Jurkat, Clone E6-1 (cell line): ENCODE measurements at regions not wholly inside any gene's neighbourhood (a gene's known extent, or its start where the extent isn't known, plus 50 kb on each side); places are given as distances from the start of the nearest gene placed in this dataset.
"Not testable (repeated sequence)": the region's sequence is repeated elsewhere in the genome, so short reads cannot be mapped to it uniquely, and the experiment has no call there.

ENCODE experiments used
- DNase-seq: peaks from one replicate; pipeline ENCODE4 v3.0.0-alpha.2; 2011; ENCODE audit warnings: low read depth, low spot score
- H3K4me3 ChIP-seq: 2 replicates; pipeline ENCODE4 v1.5.1; 2011; ENCODE audit warnings: mild to moderate bottlenecking, low read length, control low read depth, moderate library complexity

DNA sequence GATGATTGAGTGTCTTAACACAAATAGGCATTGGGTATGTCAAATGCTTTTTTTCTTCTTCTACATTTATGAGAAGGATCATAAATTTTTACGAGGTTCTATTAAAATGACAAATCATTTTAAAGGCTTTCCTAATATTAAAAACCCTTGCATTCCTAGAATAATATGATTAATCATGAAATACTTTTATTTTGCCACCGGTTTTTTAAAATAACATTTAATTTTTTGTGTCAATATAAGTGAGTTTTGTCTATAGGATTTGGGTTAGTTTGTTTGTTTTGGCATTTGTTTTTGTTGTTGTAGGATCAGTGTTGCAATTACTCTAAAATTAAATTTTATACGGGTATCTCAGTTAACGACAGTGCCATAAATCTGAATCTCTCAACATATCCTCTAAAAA lies 169.7 kb upstream of the STK26 start:
- H3K4me3 ChIP-seq = no peak overlapping the region
- no peak for DNase-seq

DNA sequence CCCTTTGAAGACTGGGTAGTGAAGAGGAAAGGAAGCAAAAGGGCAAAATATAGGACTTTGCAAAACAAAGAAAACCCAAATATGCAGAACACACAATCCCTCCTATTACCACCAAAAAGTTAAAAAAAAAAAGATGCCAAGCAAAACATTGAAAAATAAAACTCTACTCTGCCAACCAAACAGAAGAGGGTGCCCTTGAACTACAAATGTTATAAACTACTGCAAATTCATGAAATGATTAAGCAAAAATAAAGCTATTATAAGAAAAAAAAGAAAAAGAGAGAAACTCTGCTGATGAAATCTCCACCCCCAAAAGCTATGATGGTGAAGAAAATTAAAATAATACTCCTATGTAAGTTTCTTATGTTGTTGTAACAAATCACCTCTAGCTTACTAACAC lies 168.5 kb upstream of the STK26 start:
- no peak for DNase-seq
- no peak overlapping the region for H3K4me3 ChIP-seq

DNA sequence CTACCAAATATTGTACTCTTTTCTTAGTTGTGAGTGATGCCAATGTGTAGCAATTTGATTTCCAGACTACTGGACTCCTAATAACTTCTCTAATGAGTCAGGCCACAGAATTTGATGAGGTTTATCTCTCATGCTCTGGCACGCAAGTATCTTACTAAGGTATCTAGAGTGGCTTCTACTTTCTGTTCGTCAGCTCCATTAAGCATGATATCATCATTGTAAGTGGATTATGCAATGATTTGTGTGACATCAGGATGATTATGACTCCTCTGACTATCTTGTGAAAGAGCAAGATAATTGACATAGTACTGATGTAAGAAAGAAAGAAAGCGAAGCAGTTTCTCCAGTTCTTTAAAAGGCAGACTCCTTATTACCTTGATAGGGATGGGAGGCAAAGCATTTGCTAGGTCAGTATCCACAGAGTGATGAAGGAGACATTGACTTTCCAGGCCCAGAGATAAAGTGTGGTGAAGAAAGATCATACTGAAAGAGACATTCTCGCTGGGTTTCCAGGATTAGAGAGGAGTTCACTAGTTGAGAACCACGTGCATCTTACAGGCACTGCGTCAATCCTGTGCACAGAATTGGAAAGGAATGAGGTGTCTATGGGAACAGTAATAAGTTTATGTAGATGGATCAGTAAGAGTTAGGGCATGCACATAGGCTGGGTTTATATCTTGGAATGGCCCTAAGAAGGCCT lies 161.9 kb upstream of the STK26 start:
- DNase-seq = no peak

DNA sequence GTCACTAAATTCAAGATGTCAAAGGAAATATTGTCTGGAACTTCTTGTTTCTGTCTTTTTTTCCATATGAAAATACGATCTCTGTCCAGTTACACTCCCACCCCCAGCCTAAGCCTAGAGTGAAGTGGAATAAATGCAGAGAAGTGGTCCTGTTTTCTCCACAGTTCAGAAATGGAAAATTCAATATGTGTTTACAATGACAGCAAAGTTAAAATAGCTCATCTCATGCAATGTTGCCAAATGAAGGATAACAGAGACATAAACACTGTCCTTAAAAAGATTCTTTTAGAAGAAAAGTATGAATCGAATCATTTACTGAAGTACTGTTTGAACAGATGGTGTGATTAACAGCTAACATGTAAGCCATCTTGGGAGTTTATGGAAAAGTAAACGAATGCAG lies 160.8 kb upstream of the STK26 start:
- no peak overlapping the region for H3K4me3 ChIP-seq
- DNase-seq = no peak

More for the DNA sequence above, 161.9 kb upstream of the STK26 start:
- no peak overlapping the region for H3K4me3 ChIP-seq

DNA sequence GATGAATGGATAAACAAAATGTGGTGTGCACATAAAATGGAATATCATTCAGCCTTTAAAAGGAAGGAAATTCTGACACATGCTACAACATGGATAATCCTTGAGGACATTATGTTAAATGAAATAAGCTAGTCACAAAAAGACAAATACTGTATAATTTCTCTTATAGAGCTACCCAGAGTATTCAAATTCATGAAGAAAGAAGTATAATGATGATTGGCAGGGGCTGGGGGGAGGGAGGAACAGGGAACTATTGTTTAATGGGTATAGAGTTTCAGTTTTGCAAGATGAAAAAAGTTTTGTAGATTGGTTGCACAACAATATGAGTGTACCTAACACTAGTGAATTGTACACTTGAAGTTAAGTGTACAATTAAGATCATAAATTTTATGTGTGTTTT lies 153.9 kb upstream of the STK26 start:
- no peak overlapping the region for H3K4me3 ChIP-seq
- DNase-seq = no peak

DNA sequence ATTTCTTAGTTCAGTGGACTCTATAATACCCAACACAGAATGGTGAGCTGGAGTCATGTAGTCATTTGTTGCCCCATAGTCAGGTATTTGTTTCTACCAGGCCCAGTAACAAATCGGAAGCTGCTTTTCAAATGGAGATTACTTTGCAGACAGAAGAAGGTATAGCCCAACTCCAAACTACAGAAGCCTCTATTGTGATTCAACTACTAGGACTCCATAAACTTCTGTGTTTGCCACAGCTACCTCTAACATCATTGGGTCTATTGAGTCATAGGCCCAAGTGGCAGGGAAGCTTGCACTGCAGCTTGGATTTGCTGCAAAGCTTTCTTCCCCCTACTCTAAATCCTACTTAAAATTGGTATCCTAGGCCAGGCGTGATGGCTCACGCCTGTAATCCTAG lies 148.8 kb upstream of the STK26 start:
- no peak for DNase-seq
- H3K4me3 ChIP-seq = no peak overlapping the region

DNA sequence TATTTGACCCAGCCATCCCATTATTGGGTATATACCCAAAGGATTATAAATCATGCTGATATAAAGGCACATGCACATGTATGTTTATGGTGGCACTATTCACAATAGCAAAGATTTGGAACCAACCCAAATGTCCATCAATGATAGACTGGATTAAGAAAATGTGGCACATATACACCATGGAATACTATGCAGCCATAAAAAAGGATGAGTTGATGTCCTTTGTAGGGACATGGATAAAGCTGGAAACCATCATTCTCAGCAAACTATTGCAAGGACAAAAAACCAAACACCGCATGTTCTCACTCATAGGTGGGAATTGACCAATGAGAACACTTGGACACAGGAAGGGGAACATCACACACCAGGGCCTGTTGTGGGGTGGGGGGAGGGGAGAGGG lies 147.3 kb upstream of the STK26 start:
- H3K4me3 ChIP-seq, DNase-seq: not testable (repeated sequence)

DNA sequence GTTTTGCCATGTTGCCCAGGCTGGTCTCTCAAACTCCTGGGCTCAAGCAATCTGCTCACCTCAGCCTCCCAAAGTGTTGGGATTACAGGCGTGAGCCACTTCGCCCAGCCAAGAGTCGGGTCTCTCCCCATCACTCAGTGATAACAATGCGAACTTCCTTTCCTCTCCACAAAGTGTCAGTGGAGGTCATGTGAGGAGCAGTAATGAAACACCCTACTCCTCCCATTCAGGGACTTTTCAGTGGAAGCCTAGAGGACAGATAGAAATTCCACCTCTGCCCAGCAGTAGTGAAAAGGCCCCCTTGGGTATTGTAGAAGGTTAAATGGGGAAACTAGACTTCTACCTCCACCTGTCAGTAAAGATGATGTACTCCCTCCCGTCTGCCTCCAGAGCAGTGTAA lies 141.9 kb upstream of the STK26 start:
- no peak for DNase-seq
- H3K4me3 ChIP-seq = no peak overlapping the region

DNA sequence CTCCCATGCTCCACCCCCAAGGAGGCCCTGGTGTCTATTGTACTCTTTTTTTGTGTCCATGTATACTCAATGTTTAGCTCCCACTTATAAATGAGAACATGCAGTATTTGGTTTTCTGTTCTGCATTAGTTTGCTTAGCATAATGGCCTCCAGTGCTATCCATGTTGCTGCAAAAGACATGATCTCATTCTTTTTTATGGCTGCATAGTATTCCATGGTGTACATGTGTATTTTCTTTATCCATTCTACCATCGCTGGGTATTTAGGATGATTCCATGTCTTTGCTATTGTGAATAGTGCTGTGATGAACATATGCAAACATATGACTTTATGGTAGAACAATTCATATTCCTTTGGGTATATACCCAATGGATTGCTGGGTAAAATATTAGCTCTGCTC lies 138.1 kb upstream of the STK26 start:
- DNase-seq, H3K4me3 ChIP-seq: not testable (repeated sequence)

DNA sequence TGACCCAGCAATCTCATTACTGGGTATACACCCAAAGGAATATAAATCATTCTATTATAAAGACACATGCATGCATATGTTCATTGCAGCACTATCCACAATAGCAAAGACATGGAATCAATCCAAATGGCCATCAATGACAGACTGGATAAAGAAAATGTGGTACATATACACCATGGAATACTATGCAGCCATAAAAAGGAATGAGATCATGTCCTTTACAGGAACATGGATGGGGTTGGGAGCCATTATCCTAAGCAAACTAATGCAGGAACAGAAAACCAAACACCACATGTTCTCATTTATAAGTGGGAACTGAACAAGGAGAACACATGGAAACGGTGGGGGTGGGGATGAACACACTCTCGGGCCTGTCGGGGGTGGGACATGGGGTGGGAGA lies 129.2 kb upstream of the STK26 start:
- not testable (repeated sequence) for H3K4me3 ChIP-seq

DNA sequence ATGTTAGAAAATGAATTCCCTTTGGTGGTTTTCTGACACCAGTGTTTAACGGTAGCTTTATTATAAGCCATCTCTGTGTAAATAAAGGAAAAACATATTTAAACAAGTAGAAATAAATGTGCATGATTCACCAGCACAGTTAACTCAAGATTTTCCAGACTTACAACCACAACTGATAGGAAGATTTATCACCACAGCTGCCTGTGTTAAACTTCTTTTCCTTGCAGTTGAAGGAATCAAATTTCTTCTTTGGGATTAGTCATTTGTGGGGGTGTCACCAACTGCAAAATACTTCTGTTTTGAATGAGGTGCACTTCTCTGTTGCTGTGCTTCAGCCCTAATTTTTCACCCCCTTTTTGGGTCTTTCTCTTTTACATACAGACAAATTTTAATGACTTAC lies 128.1 kb upstream of the STK26 start:
- no peak overlapping the region for H3K4me3 ChIP-seq
- no peak for DNase-seq

More for the DNA sequence above, 129.2 kb upstream of the STK26 start:
- DNase-seq = not testable (repeated sequence)

DNA sequence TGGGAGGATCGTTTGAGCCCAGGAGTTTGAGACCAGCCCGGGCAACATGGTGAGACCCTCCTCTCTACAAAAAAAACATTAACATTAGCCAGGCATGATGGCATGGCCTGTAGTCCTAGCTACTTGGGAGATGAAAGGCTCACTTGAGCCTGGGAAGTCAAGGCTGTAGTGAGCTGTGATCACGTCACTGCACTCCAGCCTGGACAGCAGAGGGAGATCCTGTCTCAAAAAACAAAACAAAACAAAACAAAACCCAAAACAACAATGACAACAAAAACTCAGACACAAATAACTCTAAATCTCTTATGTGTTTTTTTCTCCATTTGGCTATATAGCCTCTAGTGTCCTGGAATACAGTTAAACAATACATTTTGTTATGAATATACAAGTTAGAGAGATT lies 127.3 kb upstream of the STK26 start:
- DNase-seq = no peak

DNA sequence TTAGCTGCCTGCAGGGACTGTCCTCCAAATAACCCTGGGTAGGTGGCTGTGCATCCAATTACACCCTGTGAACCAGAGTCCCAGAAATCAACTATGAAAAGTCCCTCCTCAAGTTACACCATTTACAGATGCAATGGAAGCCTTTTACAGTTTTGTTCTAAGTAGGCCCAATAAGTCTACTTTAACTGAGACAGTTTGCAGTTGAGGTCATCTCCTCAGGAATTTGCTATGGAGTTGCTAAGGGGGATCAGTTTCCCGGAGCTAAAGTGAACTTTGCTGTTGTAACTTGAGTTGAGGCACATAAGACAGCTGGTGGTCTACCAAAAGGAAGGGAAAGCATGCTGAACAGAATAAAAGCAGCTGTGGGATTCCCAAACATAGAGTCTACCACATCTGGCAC lies 121.6 kb upstream of the STK26 start:
- no peak for DNase-seq

More for the DNA sequence above, 127.3 kb upstream of the STK26 start:
- H3K4me3 ChIP-seq = no peak overlapping the region

DNA sequence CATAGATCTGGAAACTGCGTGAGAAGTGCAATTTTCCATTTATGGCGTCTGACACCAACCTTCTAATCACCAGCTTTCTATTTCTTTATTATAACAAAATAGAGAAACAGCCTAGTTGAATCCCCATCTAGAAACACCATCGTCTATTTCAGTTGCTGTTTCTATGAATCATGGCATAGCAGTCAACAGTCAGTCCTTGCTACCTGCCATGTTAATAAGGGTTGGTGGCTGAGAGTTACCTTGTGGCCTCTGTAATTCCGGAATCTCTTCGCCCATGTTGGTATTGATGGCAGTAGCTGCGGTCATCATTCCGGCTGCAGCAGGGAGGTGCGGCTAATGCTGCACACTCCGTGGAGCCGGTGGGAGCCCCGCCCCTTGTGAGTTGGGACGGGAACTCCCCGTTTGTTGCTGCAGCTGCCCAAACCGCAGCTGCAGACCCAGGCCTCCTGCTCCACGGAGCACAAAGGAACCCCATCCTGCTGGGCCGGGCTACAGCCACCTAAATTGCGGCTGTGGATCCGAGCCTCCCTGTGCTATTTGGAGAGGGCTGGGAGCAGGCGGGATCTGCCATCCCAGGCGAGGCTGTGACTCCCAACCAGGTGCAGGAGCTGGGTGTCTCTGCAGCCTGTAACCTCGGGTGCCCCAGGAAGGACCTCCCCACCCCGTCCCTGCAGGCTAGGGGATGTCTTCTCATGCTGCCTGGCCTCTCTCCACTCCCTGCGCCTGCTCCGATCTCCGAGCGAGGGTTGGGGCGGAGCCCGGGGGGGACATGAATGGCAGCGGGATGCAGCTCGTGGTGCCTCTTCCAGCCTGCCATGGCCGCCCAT lies 115.4 kb upstream of the STK26 start:
- no peak for DNase-seq
- no peak overlapping the region for H3K4me3 ChIP-seq

More for the DNA sequence above, 121.6 kb upstream of the STK26 start:
- no peak overlapping the region for H3K4me3 ChIP-seq

DNA sequence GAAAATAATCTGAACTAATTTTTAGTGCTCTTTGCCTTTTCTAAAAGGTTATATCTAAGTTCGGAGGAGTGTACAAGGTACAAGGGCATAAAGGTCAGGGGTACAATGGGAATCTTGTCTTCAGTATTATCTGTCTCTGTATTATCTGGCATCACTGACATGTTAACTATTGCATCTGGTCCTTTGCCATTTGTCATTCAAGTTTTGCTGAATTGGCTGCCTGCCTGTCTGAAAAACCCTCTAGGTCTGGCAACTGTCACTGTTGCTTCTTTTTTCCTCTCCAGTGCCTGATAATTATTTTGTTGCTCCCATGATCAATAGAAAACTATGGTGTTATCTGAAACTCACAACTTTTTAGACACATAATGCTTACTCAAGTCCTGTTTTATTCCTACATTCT lies 112.5 kb upstream of the STK26 start:
- DNase-seq = no peak
- no peak overlapping the region for H3K4me3 ChIP-seq

DNA sequence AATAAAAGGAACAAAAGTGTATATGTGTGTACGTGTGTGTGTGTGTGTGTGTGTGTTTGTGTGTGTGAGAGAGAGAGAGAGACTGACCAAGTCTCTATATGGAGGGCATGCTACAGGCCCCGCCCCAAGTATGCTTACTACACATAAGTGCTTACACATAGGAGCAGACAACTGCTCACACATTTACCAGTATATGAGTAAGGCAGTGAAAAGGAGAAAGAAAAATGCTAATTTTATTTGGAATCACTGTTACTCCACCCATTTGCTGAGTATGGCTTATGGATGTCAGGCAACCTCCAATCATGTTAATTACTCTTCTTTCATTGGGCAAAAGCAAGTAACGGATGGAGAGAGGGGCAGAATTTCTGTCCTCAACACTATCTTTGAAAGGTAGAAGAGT lies 107.6 kb upstream of the STK26 start:
- DNase-seq = no peak
- H3K4me3 ChIP-seq = no peak overlapping the region

DNA sequence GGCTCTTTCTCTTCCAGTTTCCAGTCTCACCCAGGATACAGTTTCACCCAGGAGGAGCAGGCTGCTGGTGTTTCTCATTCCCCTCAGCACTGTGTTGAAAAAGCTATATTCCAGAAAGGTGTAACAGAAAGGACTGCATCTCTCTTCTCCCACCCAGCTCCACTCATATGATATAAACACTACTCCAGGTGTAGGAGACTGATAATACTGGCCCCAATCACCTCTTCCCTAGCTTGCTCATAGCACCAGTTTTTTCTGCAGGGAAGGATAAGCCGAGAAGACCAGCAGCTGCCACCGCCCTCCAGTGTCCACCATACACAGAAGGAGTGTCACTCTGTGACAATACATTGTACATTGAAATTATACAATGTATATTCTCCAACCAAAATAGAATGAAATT lies 105.5 kb upstream of the STK26 start:
- no peak overlapping the region for H3K4me3 ChIP-seq
- DNase-seq = no peak

DNA sequence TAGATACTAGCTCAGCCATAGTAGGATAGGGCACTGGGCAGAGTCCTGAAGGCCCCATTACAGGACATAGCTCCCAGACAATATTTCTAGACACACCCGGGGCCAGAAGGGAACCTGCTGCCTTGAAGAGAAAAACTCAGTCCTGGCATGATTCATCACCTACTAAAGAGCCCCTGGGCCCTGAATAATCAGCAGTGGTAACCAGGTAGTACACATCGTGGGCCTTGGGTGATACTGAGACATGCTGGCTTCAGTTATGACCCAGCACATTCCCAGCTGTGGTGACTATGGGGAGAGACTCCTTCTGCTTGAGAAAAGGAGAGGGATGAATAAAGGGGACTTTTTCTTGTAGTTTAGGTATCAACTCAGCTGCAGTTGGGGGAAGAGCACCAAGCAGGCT lies 104.3 kb upstream of the STK26 start:
- DNase-seq = no peak
- no peak overlapping the region for H3K4me3 ChIP-seq

DNA sequence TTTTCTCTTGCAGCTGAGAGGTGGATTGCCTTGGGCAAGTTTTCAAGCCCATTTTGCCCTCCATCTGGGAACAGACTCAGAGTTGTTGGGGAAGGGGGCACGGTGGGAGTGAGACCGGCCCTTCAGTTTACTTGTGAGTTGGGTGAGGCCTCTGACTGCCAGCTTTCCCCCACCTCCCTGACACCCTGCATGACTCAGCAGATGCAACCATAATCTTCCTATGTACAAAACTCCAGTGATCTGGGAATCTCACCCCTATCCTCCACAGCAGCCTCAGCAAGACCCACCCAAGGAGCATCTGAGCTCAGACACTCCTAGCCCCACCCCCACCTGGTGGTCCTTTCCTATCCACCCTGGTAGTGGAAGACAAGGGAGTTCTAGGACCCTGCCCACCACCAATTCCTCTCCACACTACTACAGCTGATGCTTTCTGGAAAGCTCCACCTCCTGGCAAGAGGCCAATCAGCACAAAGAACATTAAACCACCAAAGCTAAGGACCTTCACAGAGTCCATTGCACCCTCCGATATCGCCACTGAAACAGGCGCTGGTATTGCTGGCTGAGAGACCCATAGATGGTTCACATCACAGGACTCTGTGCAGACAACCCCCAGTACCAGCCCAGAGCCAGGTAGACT lies 99.4 kb upstream of the STK26 start:
- no peak overlapping the region for H3K4me3 ChIP-seq
- DNase-seq = no peak

DNA sequence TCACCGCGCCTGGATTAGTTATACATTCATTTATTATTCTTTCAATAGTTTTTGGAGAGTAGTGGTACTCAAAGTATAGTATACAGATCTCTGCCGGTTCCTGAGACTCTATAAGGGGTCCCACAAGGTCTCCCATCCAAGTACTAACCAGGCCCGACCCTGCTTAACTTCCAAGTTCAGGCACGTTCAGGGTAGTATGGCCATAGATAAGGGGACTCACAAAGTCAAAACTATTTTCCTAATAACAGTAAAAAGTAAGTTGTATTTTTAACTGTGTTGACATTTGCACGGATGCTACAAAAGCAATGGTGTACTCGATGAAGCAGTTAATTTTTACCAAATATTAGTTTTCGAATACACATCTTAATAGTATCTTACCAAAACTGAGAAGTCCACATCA lies 84.4 kb upstream of the STK26 start:
- no peak overlapping the region for H3K4me3 ChIP-seq
- DNase-seq = no peak
